Stimulated activated CD4-positive, alpha-beta T cell treated with anti-CD3 and anti-CD28 coated beads, Interleukin-12 subunit alpha, Interleukin-12 subunit beta, amount 100 ng/mL, for 4 hours (primary cell): ENCODE measurements at regions not wholly inside any gene's neighbourhood (a gene's known extent, or its start where the extent isn't known, plus 50 kb on each side); places are given as distances from the start of the nearest gene placed in this dataset.
A peak's percentile ranks its signal among the peaks of the same experiment; 100 is the strongest.
"Not testable (repeated sequence)": the region's sequence is repeated elsewhere in the genome, so short reads cannot be mapped to it uniquely, and the experiment has no call there.

Source experiments
- DNase-seq: peaks from one replicate; pipeline ENCODE4 v3.0.0-alpha.2; 2020

GRCh38 chr18:60003610-60004185 lies 103.9 kb downstream of the PMAIP1 start:
- no peak for DNase-seq

- no peak for DNase-seq
These were observed 96.7 kb downstream of the PMAIP1 start for GRCh38 chr18:59996370-59996966.

GRCh38 chr18:59994357-59994756 lies 94.6 kb downstream of the PMAIP1 start:
- DNase-seq = no peak

- no peak for DNase-seq
These were observed 93.8 kb downstream of the PMAIP1 start for GRCh38 chr18:59993560-59993959.

- no peak for DNase-seq
These were observed 90.5 kb downstream of the PMAIP1 start for GRCh38 chr18:59990121-59990823.

- peak; percentile 33 for DNase-seq
These were observed 88.4 kb downstream of the PMAIP1 start for GRCh38 chr18:59988098-59988706.

- DNase-seq = no peak
These were observed 87.3 kb downstream of the PMAIP1 start for GRCh38 chr18:59987102-59987501.

GRCh38 chr18:59986139-59986538 lies 86.3 kb downstream of the PMAIP1 start:
- DNase-seq = no peak

GRCh38 chr18:59985289-59985688 lies 85.5 kb downstream of the PMAIP1 start:
- DNase-seq = no peak

GRCh38 chr18:59983506-59983905 lies 83.7 kb downstream of the PMAIP1 start:
- DNase-seq = no peak

- DNase-seq = no peak
These were observed 80.4 kb downstream of the PMAIP1 start for GRCh38 chr18:59980188-59980637.

GRCh38 chr18:59971871-59972428 lies 72.2 kb downstream of the PMAIP1 start:
- no peak for DNase-seq

- not testable (repeated sequence) for DNase-seq
These were observed 71.3 kb downstream of the PMAIP1 start for GRCh38 chr18:59971144-59971543.

- not testable (repeated sequence) for DNase-seq
These were observed 69.8 kb downstream of the PMAIP1 start for GRCh38 chr18:59969477-59970028.

GRCh38 chr18:59968583-59968982 lies 68.8 kb downstream of the PMAIP1 start:
- no peak for DNase-seq

- DNase-seq = no peak
These were observed 68.1 kb downstream of the PMAIP1 start for GRCh38 chr18:59967878-59968277.

GRCh38 chr18:59966913-59967312 lies 67.1 kb downstream of the PMAIP1 start:
- DNase-seq = no peak

- DNase-seq = no peak
These were observed 63.4 kb downstream of the PMAIP1 start for GRCh38 chr18:59963229-59963628.

GRCh38 chr18:59961070-59961469 lies 61.3 kb downstream of the PMAIP1 start:
- no peak for DNase-seq

GRCh38 chr18:59960272-59960671 lies 60.5 kb downstream of the PMAIP1 start:
- no peak for DNase-seq

GRCh38 chr18:59959606-59960005 lies 59.8 kb downstream of the PMAIP1 start:
- DNase-seq = no peak

GRCh38 chr18:59959073-59959472 lies 59.3 kb downstream of the PMAIP1 start:
- no peak for DNase-seq

GRCh38 chr18:59957957-59958356 lies 58.2 kb downstream of the PMAIP1 start:
- no peak for DNase-seq
